ENCODE measurements at regions not wholly inside any gene's neighbourhood (a gene's known extent, or its start where the extent isn't known, plus 50 kb on each side); places are given as distances from the start of the nearest gene placed in this dataset.
"Not testable (repeated sequence)": the region's sequence is repeated elsewhere in the genome, so short reads cannot be mapped to it uniquely, and the experiment has no call there.

DNA sequence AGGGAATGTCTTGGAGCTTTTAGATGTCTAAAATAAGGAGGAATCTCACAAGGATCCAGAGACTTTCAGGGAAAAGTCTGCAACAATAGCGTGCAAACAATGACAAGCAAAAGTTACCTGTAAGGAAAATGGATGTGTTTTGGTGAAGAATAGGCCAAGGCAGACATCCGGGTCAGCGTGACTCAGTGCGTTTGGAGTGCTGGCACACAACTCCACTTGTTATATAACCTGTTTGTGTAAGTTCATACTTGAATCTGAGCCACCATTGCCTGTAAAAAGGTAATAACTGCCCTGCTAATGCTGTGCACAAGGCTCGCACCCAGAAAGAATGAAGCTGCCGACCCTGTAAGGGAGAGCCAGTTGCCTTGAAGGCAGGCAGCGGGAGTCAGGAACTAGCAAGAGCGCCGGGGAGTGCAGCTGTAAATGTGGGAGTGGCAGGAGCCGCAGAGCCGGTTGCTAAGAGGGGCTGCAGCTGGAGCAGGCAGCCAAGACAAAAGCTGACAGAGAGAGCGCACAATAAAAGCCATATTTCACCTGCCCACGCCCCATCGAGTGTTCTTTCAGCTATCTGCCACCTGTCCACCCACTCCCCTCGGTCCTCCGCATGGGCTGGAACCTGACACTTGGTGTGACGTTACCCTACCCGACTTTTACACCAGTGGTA, 638.5 kb upstream of the MIS18BP1 start:
- peak; percentile 19 to 56 (median 48) for DNase-seq (ENCODE audit: extremely low read depth in 1 of 11, low read depth in 9 of 11, low spot score in 4 of 11)

DNA sequence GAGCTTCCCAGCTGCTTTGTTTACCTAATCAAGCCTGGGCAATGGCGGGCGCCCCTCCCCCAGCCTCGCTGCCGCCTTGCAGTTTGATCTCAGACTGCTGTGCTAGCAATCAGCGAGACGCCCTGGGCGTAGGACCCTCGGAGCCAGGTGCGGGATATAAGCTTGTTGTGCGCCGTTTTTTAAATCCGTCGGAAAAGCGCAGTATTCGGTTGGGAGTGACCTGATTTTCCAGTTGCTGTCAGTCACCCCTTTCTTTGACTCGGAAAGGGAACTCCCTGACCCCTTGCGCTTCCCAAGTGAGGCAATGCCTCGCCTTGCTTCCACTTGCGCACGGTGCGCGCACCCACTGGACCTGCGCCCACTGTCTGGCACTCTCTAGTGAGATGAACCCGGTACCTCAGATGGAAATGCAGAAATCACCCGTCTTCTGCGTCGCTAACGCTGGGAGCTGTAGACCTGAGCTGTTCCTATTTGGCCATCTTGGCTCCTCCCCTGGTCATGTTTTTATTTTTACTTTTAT, 635.8 kb upstream of the MIS18BP1 start:
- DNase-seq (ENCODE audit: extremely low read depth in 1 of 11, low read depth in 9 of 11, low spot score in 4 of 11), result not testable (repeated sequence)

GRCh38 chr14:45877981-45878380, 625.0 kb upstream of the MIS18BP1 start:
- no peak for DNase-seq (ENCODE audit: extremely low read depth in 1 of 11, low read depth in 9 of 11, low spot score in 4 of 11)

DNA sequence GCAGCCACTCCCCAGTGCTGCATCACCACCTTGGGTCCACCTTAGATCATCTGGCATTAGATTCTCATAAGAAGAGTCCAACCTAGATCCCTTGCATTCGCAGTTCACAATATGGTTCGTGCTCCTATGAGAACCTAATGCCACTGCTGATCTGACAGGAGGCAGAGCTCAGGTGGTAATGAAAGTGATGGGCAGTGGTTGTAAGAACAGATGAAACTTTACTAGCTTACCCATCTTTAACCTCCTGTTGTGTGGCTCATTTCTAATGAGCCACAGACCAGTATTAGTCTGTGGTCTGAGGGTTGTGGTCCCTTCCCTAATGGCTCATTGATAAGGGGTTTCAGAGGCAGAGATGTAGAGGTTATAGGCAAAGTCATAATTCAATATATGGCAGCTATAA, 615.9 kb upstream of the MIS18BP1 start:
- DNase-seq (ENCODE audit: extremely low read depth in 1 of 11, low read depth in 9 of 11, low spot score in 4 of 11), result no peak

GRCh38 chr14:45868377-45868776, 615.4 kb upstream of the MIS18BP1 start:
- DNase-seq (ENCODE audit: extremely low read depth in 1 of 11, low read depth in 9 of 11, low spot score in 4 of 11), result no peak

- DNase-seq (ENCODE audit: extremely low read depth in 1 of 11, low read depth in 9 of 11, low spot score in 4 of 11), result no peak
Observed at GRCh38 chr14:45867046-45867894, 614.3 kb upstream of the MIS18BP1 start.

DNA sequence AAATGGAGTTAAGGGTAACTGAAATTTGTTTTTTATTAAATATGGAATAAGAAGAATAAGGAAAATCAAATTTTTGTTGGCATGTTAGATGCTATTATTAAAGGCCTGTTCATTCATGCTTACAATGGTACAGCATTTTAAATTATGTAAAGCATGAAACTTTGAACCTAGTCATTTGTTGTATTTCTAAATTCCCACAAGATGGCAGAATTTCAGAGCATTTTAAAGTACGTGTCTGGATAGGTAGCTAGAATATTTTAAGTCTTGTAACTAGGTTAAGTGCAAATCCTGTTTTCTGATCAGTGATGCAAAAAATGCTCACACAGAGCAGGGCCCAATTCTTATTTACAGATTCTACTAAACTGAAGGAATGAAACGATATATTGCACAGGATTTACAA, 585.6 kb upstream of the MIS18BP1 start:
- peak in 9 of 11 donors; percentile 2 to 25 (median 7) for DNase-seq (ENCODE audit: extremely low read depth in 1 of 11, low read depth in 9 of 11, low spot score in 4 of 11)

DNA sequence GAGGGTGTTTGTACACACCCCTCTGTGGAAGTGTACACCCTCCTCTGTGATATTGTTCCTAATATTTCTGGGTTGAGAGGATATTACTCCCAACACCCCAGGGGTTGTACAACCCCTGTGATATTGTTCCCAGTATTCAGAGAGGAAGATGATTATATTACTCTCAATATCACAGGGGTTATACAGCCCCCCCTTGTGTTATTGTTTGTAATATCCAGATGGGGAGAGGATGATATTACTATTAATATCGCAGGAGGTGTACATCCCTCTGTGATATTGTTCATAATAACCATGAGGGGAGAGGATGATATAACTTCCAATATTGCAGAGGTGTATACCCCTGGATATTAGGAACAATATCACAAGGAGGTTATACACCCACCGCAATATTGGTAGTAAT, 566.1 kb upstream of the MIS18BP1 start:
- DNase-seq (ENCODE audit: extremely low read depth in 1 of 11, low read depth in 9 of 11, low spot score in 4 of 11), result no peak

DNA sequence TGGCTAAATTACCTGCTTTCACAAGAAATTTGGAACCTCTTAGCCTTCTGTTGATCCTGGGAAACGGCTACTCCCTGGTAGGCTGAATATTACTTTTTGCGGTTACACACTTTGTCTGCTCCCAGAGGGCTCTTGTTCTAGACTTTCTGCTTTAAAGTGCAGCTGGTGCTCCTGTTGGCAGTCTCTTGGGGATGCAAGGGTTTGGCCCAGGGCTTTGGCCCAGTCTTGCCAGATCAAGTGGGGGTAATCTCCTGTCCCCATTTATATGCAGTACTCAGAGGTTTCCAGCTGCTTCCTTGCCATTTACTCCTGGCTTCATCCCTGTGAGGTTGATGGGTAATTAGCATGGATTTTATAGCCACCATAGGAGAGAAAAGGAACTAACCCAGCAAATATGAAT, 558.2 kb upstream of the MIS18BP1 start:
- no peak for DNase-seq (ENCODE audit: extremely low read depth in 1 of 11, low read depth in 9 of 11, low spot score in 4 of 11)

DNA sequence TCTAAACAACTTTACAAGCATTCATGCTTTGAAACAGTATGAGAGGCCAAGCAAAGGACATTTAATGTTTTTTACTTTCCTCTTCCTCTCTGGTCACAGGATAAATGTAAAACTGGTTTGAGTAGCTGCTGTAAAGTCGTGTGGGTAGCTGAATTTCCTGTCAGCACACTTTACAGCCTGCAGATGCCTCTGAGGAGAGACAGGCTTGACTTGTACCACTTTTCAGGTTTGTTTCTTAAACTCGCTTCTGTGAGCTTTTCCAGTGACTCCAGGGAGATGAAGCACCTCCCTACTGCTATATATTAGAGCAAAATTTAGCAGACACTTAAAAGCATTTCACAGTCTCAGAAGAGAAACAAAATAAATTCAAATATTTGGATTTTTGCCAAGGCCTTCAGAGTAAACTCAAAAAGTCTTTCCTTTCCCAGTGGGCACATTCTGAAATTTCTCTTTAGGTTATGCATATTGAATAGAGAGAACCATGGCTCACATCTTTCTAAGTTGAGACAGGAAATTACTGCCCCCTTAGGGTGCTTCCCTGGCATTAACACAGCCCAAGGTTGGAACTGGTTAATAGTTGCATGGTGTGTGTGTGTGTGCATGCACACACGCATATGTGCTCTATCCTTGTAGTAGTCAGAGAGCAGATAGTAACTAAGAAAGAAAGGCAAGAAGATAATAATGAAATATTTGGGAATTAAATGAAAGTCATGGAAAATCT, 557.3 kb upstream of the MIS18BP1 start:
- peak in 5 of 11 donors; percentile 3 to 7 (median 5) for DNase-seq (ENCODE audit: extremely low read depth in 1 of 11, low read depth in 9 of 11, low spot score in 4 of 11)

DNA sequence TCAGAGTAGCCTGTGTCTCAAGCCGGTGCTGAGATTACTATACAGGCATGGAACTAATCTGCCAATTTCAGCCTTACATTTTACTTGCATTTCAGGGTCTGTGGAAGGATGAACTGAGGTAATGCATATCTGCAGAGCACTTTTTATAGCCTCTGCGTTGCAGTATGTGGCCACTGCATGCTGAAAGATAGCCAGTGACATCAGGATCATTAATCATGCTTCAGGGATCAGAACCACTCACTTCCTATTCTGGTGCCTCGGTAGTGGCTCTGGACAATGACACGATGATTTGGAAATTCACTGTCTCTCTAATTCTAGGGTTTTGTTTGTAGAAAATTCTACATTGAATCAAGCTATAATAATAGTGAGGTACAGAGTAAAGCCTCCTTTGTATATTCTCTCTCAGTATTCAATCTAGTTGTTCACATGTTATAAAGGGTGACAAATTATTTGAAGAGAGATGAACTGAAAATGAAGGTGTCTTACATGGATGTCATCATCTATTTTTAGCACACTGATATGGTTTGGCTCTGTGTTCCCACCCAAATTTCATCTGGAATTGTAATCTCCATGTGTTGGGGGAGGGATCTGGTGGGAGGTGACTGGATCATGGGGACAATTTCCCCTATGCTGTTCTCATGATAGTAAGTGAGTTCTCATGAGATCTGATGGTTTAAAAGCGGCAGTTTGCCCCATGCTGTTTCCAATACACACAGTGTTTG, 554.3 kb upstream of the MIS18BP1 start:
- no peak for DNase-seq (ENCODE audit: extremely low read depth in 1 of 11, low read depth in 9 of 11, low spot score in 4 of 11)

DNA sequence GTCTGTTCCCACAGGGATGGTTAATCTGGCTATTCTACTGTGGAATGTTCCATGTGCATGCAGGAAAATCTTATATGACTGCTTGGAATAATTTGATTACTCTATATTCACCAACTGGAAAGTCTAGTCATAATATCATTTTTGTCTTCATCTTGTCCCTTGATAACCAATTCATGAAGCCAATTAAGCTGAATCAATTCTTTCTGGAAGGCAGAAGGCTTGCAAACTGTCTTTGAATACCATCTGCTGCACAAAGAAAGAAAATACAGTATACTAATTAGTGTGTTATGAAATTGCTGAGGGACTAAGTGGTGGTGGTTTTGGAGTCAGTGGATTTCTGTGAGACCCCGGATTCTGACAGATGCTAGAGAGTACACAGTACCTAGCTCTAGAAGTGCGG, 546.5 kb upstream of the MIS18BP1 start:
- no peak for DNase-seq (ENCODE audit: extremely low read depth in 1 of 11, low read depth in 9 of 11, low spot score in 4 of 11)

GRCh38 chr14:45798659-45799058, 545.7 kb upstream of the MIS18BP1 start:
- no peak for DNase-seq (ENCODE audit: extremely low read depth in 1 of 11, low read depth in 9 of 11, low spot score in 4 of 11)

DNA sequence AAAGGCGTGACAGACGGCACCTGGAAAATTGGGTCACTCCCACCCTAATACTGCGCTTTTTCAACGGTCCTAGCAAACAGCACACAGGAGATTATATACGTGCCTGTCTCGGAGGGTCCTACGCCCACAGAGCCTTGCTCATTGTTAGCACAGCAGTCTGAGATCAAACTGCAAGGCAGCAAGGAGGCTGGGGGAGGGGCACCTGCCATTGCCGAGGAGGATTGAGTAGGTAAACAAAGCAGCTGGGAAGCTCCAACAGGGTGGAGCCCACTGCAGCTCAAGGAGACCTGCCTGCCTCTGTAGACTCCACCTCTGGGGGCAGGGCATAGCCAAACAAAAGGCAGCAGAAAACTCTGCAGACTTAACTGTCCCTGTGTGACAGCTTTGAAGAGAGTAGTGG, 543.0 kb upstream of the MIS18BP1 start:
- not testable (repeated sequence) for DNase-seq (ENCODE audit: extremely low read depth in 1 of 11, low read depth in 9 of 11, low spot score in 4 of 11)

DNA sequence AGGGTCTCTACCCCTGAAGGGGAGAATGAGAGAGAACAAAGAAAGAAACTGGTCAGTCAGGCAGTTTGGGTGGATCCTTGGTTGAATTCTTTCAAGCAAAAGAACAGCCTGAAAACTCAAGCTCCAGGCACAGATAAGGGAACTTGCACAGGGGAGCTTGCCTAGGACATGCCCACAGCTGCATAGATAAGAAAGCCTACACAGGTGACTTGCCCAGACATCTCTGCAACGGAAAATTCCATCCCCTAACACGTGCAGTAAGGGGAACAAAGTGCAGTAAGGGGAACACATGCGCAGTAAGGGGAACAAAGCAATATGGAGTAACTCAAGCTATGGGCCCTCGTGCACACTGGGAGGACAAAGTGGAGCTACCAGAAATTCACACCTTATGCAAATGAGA, 540.1 kb upstream of the MIS18BP1 start:
- DNase-seq (ENCODE audit: extremely low read depth in 1 of 11, low read depth in 9 of 11, low spot score in 4 of 11), result no peak

- no peak for DNase-seq (ENCODE audit: extremely low read depth in 1 of 11, low read depth in 9 of 11, low spot score in 4 of 11)
Observed at GRCh38 chr14:45790293-45790692, 537.3 kb upstream of the MIS18BP1 start.

GRCh38 chr14:45787167-45787566, 534.2 kb upstream of the MIS18BP1 start:
- no peak for DNase-seq (ENCODE audit: extremely low read depth in 1 of 11, low read depth in 9 of 11, low spot score in 4 of 11)

GRCh38 chr14:45786266-45786665, 533.3 kb upstream of the MIS18BP1 start:
- DNase-seq (ENCODE audit: extremely low read depth in 1 of 11, low read depth in 9 of 11, low spot score in 4 of 11), result no peak

- no peak for DNase-seq (ENCODE audit: extremely low read depth in 1 of 11, low read depth in 9 of 11, low spot score in 4 of 11)
Observed at GRCh38 chr14:45785240-45785639, 532.2 kb upstream of the MIS18BP1 start.
